ENCODE measurements at regions not wholly inside any gene's neighbourhood (a gene's known extent, or its start where the extent isn't known, plus 50 kb on each side); places are given as distances from the start of the nearest gene placed in this dataset.
"Not testable (repeated sequence)": the region's sequence is repeated elsewhere in the genome, so short reads cannot be mapped to it uniquely, and the experiment has no call there.

GRCh38 chr2:39583213-39583612 lies 82.5 kb upstream of the TMEM178A start:
- no peak for ATAC-seq (ENCODE audit: insufficient read depth, low FRiP score)
- no peak overlapping the region for H3K9ac ChIP-seq (ENCODE audit: insufficient read depth in 1 of 2, low read length in 2 of 2)
- H3K4me3 ChIP-seq: no peak overlapping the region
- H3K27ac ChIP-seq (ENCODE audit: low read depth in 1 of 2, low read length in 1 of 2): no peak overlapping the region
- peaks cover 0 to 5% (median 0%) of the 10 kb centered on the region in 4 donors for H3K9me3 ChIP-seq (ENCODE audit: control insufficient read depth in 4 of 4, insufficient read depth in 3 of 4, low read length in 3 of 4)
- H3K4me1 ChIP-seq (ENCODE audit: control insufficient read depth in 5 of 5, insufficient read depth in 5 of 5, low read length in 5 of 5): peaks cover 0 to 12% (median 0%) of the 10 kb centered on the region in 5 donors
- TF ChIP-seq, protein P1, sequence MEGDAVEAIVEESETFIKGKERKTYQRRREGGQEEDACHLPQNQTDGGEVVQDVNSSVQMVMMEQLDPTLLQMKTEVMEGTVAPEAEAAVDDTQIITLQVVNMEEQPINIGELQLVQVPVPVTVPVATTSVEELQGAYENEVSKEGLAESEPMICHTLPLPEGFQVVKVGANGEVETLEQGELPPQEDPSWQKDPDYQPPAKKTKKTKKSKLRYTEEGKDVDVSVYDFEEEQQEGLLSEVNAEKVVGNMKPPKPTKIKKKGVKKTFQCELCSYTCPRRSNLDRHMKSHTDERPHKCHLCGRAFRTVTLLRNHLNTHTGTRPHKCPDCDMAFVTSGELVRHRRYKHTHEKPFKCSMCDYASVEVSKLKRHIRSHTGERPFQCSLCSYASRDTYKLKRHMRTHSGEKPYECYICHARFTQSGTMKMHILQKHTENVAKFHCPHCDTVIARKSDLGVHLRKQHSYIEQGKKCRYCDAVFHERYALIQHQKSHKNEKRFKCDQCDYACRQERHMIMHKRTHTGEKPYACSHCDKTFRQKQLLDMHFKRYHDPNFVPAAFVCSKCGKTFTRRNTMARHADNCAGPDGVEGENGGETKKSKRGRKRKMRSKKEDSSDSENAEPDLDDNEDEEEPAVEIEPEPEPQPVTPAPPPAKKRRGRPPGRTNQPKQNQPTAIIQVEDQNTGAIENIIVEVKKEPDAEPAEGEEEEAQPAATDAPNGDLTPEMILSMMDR (IDR thresholded peaks at IDR 0.05; ENCODE audit: control extremely low read depth, extremely low read depth): no peak
- WGBS, 2 donors: 96 to 98% methylated on average over 2 of the region's 2 CpGs
- no peak for DNase-seq
- no peaks in the 10 kb centered on the region for H3K27me3 ChIP-seq (ENCODE audit: control insufficient read depth in 3 of 3, insufficient read depth in 3 of 3, low read length in 2 of 3)
- no peaks in the 10 kb centered on the region for H3K36me3 ChIP-seq (ENCODE audit: control insufficient read depth in 4 of 4, insufficient read depth in 4 of 4, low read length in 4 of 4)

- Histone ChIP-seq H3K27me3 (ENCODE audit: control insufficient read depth in 3 of 3, insufficient read depth in 3 of 3, low read length in 2 of 3) (no peaks in the 10 kb centered on the region), H3K9me3 (ENCODE audit: control insufficient read depth in 4 of 4, insufficient read depth in 3 of 4, low read length in 3 of 4) (peaks cover 0 to 5% (median 0%) of the 10 kb centered on the region in 4 donors), H3K27ac (ENCODE audit: low read depth in 1 of 2, low read length in 1 of 2) (no peak overlapping the region), H3K36me3 (ENCODE audit: control insufficient read depth in 4 of 4, insufficient read depth in 4 of 4, low read length in 4 of 4) (no peaks in the 10 kb centered on the region), H3K4me1 (ENCODE audit: control insufficient read depth in 5 of 5, insufficient read depth in 5 of 5, low read length in 5 of 5) (peaks cover 0 to 12% (median 0%) of the 10 kb centered on the region in 5 donors), H3K4me3 (no peak overlapping the region), H3K9ac (ENCODE audit: insufficient read depth in 1 of 2, low read length in 2 of 2) (no peak overlapping the region)
- 84 to 93% methylated on average over 6 of the region's 6 CpGs for WGBS, 2 donors
- DNase-seq: no peak
- no peak for ATAC-seq (ENCODE audit: insufficient read depth, low FRiP score)
- TF ChIP-seq, protein P1 (IDR thresholded peaks at IDR 0.05; ENCODE audit: control extremely low read depth, extremely low read depth): no peak
Observed at GRCh38 chr2:39583781-39584180, 81.9 kb upstream of the TMEM178A start.

DNA sequence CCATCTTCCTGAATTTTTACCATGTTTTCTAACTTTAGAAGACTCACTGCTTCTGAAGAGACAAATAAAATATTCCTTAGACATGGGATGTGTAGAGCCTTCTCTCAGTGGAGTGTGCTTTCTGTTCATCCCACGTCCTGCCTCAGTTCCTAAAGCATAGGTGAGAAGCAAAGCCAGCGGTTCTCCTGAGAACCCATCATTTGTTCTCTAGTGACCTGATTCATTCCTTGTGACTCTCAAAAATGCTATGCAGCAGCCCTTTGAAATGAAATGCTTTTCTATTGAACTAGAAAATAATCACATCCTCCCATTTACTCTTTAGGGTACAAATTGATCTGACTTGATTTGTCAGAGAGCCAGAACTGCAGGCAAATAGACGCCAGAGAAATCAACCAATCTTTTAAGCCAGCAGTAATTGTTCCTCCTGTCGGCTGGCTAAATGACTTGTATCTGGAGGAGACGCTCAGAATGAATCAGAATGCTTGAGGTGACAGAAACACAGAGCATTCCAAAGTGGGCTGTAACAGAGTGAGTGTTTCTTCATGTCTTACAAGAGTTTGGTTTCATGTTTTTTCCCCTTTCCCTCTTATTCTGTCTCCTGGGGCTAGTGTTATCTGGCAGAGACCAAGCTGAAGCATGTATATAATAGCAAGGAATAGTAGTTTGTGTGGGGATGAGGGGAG lies 81.3 kb upstream of the TMEM178A start:
- Histone ChIP-seq H3K4me3 (no peak overlapping the region), H3K36me3 (ENCODE audit: control insufficient read depth in 4 of 4, insufficient read depth in 4 of 4, low read length in 4 of 4) (no peaks in the 10 kb centered on the region), H3K27ac (ENCODE audit: low read depth in 1 of 2, low read length in 1 of 2) (no peak overlapping the region), H3K9ac (ENCODE audit: insufficient read depth in 1 of 2, low read length in 2 of 2) (no peak overlapping the region), H3K27me3 (ENCODE audit: control insufficient read depth in 3 of 3, insufficient read depth in 3 of 3, low read length in 2 of 3) (no peaks in the 10 kb centered on the region), H3K9me3 (ENCODE audit: control insufficient read depth in 4 of 4, insufficient read depth in 3 of 4, low read length in 3 of 4) (peaks cover 0 to 5% (median 0%) of the 10 kb centered on the region in 4 donors), H3K4me1 (ENCODE audit: control insufficient read depth in 5 of 5, insufficient read depth in 5 of 5, low read length in 5 of 5) (peaks cover 0 to 12% (median 0%) of the 10 kb centered on the region in 5 donors)
- TF ChIP-seq, protein P1 (IDR thresholded peaks at IDR 0.05; ENCODE audit: control extremely low read depth, extremely low read depth): no peak
- ATAC-seq (ENCODE audit: insufficient read depth, low FRiP score) (no peak), DNase-seq (peak in 2 of 3 donors; percentile 69 to 86)
- WGBS, 2 donors: 81 to 89% methylated on average over 5 of the region's 5 CpGs

DNA sequence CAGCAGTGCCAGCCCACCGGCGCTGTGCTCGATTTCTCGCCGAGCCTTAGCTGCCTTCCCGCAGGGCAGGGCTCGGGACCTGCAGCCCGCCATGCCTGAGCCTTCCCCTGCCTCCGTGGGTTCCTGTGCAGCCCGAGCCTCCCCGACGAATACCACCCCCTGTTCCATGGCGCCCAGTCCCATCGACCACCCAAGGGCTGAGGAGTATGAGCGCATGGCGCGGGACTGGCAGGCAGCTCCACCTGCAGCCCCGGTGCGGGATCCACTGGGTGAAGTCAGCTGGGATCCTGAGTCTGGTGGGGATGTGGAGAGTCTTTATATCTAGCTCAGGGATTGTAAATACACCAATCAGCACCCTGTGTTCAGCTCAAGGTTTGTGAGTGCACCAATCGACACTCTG lies 80.2 kb upstream of the TMEM178A start:
- ATAC-seq (ENCODE audit: insufficient read depth, low FRiP score); H3K27me3 ChIP-seq (ENCODE audit: control insufficient read depth in 3 of 3, insufficient read depth in 3 of 3, low read length in 2 of 3); H3K27ac ChIP-seq (ENCODE audit: low read depth in 1 of 2, low read length in 1 of 2); DNase-seq; H3K9ac ChIP-seq (ENCODE audit: insufficient read depth in 1 of 2, low read length in 2 of 2); H3K4me3 ChIP-seq; H3K36me3 ChIP-seq (ENCODE audit: control insufficient read depth in 4 of 4, insufficient read depth in 4 of 4, low read length in 4 of 4); H3K9me3 ChIP-seq (ENCODE audit: control insufficient read depth in 4 of 4, insufficient read depth in 3 of 4, low read length in 3 of 4): not testable (repeated sequence)
- WGBS, 2 donors: 96 to 98% methylated on average over 18 to 20 of the region's 20 CpGs
- H3K4me1 ChIP-seq (ENCODE audit: control insufficient read depth in 5 of 5, insufficient read depth in 5 of 5, low read length in 5 of 5): peaks cover 0 to 12% (median 0%) of the 10 kb centered on the region in 5 donors

Data from lung (tissue), 11 donors.